Left lung (tissue), 4 donors: ENCODE measurements at regions not wholly inside any gene's neighbourhood (a gene's known extent, or its start where the extent isn't known, plus 50 kb on each side); places are given as distances from the start of the nearest gene placed in this dataset.
A peak's percentile ranks its signal among the peaks of the same experiment; 100 is the strongest.

Experiments
- ATAC-seq: fragments of 200-7000 bp; cut with Tn5 transposase; one replicate; pipeline ENCODE4 v1.9.1; 2020; ENCODE audit warnings: moderate library complexity
- DNase-seq, 4 donors: peaks; one replicate each; pipeline ENCODE4 v3.0.0-alpha.2; 2013 to 2020
- H3K27ac ChIP-seq, 2 donors: fragments of 200-600 bp; sonication (generic) in 1 of 2; one replicate each; pipeline versions ENCODE4 v1.5.0 to v1.8.0; 2020 to 2021
- H3K27me3 ChIP-seq, 2 donors: fragments of 200-600 bp; sonication (generic) in 1 of 2; one replicate each; pipeline versions ENCODE4 v1.5.0 to v1.8.0; 2020 to 2021
- H3K36me3 ChIP-seq, 2 donors: fragments of 200-600 bp; sonication (generic) in 1 of 2; one replicate each; pipeline versions ENCODE4 v1.5.0 to v1.8.0; 2020 to 2021
- H3K4me1 ChIP-seq, 2 donors: fragments of 200-600 bp; one replicate each; pipeline ENCODE4 v1.8.0; 2021
- H3K4me3 ChIP-seq, 2 donors: fragments of 200-600 bp; sonication (generic) in 1 of 2; one replicate each; pipeline versions ENCODE4 v1.5.0 to v1.8.0; 2020 to 2021; ENCODE audit warnings: mild to moderate bottlenecking in 1 of 2
- H3K9me3 ChIP-seq, 2 donors: fragments of 200-600 bp; sonication (generic) in 1 of 2; one replicate each; pipeline versions ENCODE4 v1.5.0 to v1.8.0; 2020 to 2021
- CTCF ChIP-seq, 2 donors: fragments of 200-600 bp; sonication (generic) in 1 of 2; IDR thresholded peaks; one replicate each; pipeline versions ENCODE4 v1.5.0 to v1.8.0; 2021; ENCODE audit warnings: antibody characterized with exemption in 2 of 2
- intact Hi-C, 2 donors: fragments of 100-400 bp; cut with DNase I; formaldehyde crosslinking; loops; one replicate each; pipeline versions ENCODE4 v1.11.2 to v1.14.2; 2022
- donor health status: DM: no; HTN: yes; CAD: no.
- donor health status: DM: no; HTN: no; CAD: no.

- DNase-seq (no peak), ATAC-seq (no peak)
- Histone ChIP-seq H3K9me3 (peaks cover 0 to 2% of the 10 kb centered on the region in 2 donors), H3K36me3 (no peaks in the 10 kb centered on the region), H3K27me3 (no peaks in the 10 kb centered on the region), H3K4me1 (no peaks in the 10 kb centered on the region), H3K27ac (no peak overlapping the region), H3K4me3 (no peak overlapping the region)
- intact Hi-C loops, result no loop called here
- no peak for TF ChIP-seq CTCF (IDR thresholded peaks at IDR 0.05)
Measured at GRCh38 chr1:117747605-117748004, 141.8 kb downstream of the TENT5C start.

- DNase-seq (no peak), ATAC-seq (no peak)
- Histone ChIP-seq H3K36me3 (no peaks in the 10 kb centered on the region), H3K27me3 (peaks cover 0 to 9% of the 10 kb centered on the region in 2 donors), H3K4me1 (peaks cover 6 to 8% of the 10 kb centered on the region in 2 donors), H3K9me3 (no peaks in the 10 kb centered on the region), H3K4me3 (no peak overlapping the region), H3K27ac (no peak overlapping the region)
- TF ChIP-seq CTCF (IDR thresholded peaks at IDR 0.05), result no peak
- intact Hi-C loops, result loop anchor here in 1 of 2 donors (5.0 kb wide), 1 partner anchor 239 kb away; no protein-coding TSS in a partner anchor
Measured at GRCh38 chr1:117751321-117751720, 145.5 kb downstream of the TENT5C start.

- no peak for TF ChIP-seq CTCF (IDR thresholded peaks at IDR 0.05)
- intact Hi-C loops, result loop anchor here in 1 of 2 donors (5.0 kb wide), 1 partner anchor 240 kb away; no protein-coding TSS in a partner anchor
- Histone ChIP-seq H3K27ac (no peak overlapping the region), H3K9me3 (no peaks in the 10 kb centered on the region), H3K4me3 (no peak overlapping the region), H3K36me3 (no peaks in the 10 kb centered on the region), H3K27me3 (peaks cover 0 to 9% of the 10 kb centered on the region in 2 donors), H3K4me1 (peaks cover 6 to 8% of the 10 kb centered on the region in 2 donors)
- ATAC-seq (no peak), DNase-seq (no peak)
Measured at GRCh38 chr1:117752661-117753060, 146.8 kb downstream of the TENT5C start.

- DNase-seq (no peak), ATAC-seq (no peak)
- no peak for TF ChIP-seq CTCF (IDR thresholded peaks at IDR 0.05)
- Histone ChIP-seq H3K27ac (no peak overlapping the region), H3K9me3 (no peaks in the 10 kb centered on the region), H3K4me1 (peaks cover 6 to 8% of the 10 kb centered on the region in 2 donors), H3K27me3 (peaks cover 0 to 9% of the 10 kb centered on the region in 2 donors), H3K36me3 (no peaks in the 10 kb centered on the region), H3K4me3 (no peak overlapping the region)
- intact Hi-C loops, result loop anchor here in 1 of 2 donors (5.0 kb wide), 1 partner anchor 241 kb away; no protein-coding TSS in a partner anchor
Measured at GRCh38 chr1:117753232-117753631, 147.4 kb downstream of the TENT5C start.

GRCh38 chr1:117753652-117754051 is 147.8 kb downstream of the TENT5C start:
- no peaks in the 10 kb centered on the region for H3K9me3 ChIP-seq
- no peak overlapping the region for H3K4me3 ChIP-seq
- no peak for TF ChIP-seq CTCF (IDR thresholded peaks at IDR 0.05)
- intact Hi-C loops, result loop anchor here in 1 of 2 donors (5.0 kb wide), 1 partner anchor 241 kb away; no protein-coding TSS in a partner anchor
- H3K4me1 ChIP-seq, result peaks cover 9 to 10% of the 10 kb centered on the region in 2 donors
- H3K27me3 ChIP-seq, result peaks cover 0 to 11% of the 10 kb centered on the region in 2 donors
- ATAC-seq, result peak; percentile 22
- no peaks in the 10 kb centered on the region for H3K36me3 ChIP-seq
- no peak overlapping the region for H3K27ac ChIP-seq
- DNase-seq, result no peak
